ENCODE measurements at regions not wholly inside any gene's neighbourhood (a gene's known extent, or its start where the extent isn't known, plus 50 kb on each side); places are given as distances from the start of the nearest gene placed in this dataset.

GRCh38 chr18:28669165-28669564, 492.2 kb upstream of the CDH2 start:
- TF ChIP-seq CTCF (IDR thresholded peaks at IDR 0.05 in 2 of 3, conservative IDR thresholded peaks at IDR 0.05 in 1 of 3; ENCODE audit: control insufficient read depth in 2 of 3, extremely low read depth in 1 of 3, insufficient read depth in 1 of 3, low read depth in 3 of 3, low read length in 3 of 3) (no peak), CREB1 (IDR thresholded peaks at IDR 0.05; ENCODE audit: low read depth) (no peak), EZH2 (IDR thresholded peaks at IDR 0.05; ENCODE audit: borderline replicate concordance, control insufficient read depth, low read depth, low read length) (no peak), PBX3 (IDR thresholded peaks at IDR 0.05; ENCODE audit: insufficient replicate concordance, low read depth, low read length) (no peak), HCFC1 (IDR thresholded peaks at IDR 0.05; ENCODE audit: low read length) (no peak), ZNF384 (IDR thresholded peaks at IDR 0.05; ENCODE audit: borderline replicate concordance, low read depth, low read length) (no peak), GABPA (IDR thresholded peaks at IDR 0.05; ENCODE audit: low read depth) (no peak), RELA (IDR thresholded peaks at IDR 0.05; ENCODE audit: borderline replicate concordance, partially characterized antibody) (no peak), USF2 (IDR thresholded peaks at IDR 0.05; ENCODE audit: borderline replicate concordance, low read depth, low read length) (no peak), HDAC6 (IDR thresholded peaks at IDR 0.05; ENCODE audit: unreplicated experiment) (no peak)
